ENCODE measurements at regions not wholly inside any gene's neighbourhood (a gene's known extent, or its start where the extent isn't known, plus 50 kb on each side); places are given as distances from the start of the nearest gene placed in this dataset.

DNA sequence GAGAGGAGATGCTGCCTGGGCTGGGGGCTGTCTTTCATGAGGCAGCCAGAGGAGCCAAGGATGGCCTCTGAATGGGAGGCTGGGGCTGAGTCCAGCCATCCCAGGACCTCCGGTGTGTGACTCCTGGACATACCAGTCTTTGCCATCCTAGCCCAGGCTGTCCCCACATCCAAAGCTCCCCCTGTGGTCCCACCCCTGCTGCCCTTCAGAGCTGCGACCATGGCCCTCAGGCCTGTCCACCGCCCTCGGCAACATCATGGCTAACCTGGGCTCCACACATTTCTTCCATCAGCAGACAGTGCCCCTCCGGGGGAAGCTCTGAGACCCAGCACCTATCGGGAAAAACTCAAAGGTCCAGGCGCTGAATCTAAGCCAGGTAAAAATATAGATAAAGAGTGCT is 324.4 kb downstream of the MN1 start:
- peaks cover 3% of the 10 kb centered on the region for H3K27me3 ChIP-seq
- no peak for DNase-seq (ENCODE audit: low read depth in 1 of 2, low spot score in 1 of 2)
- H3K4me1 ChIP-seq (ENCODE audit: low read depth): peaks cover 16% of the 10 kb centered on the region
- no peak overlapping the region for H3K27ac ChIP-seq
- TF ChIP-seq, protein P1, sequence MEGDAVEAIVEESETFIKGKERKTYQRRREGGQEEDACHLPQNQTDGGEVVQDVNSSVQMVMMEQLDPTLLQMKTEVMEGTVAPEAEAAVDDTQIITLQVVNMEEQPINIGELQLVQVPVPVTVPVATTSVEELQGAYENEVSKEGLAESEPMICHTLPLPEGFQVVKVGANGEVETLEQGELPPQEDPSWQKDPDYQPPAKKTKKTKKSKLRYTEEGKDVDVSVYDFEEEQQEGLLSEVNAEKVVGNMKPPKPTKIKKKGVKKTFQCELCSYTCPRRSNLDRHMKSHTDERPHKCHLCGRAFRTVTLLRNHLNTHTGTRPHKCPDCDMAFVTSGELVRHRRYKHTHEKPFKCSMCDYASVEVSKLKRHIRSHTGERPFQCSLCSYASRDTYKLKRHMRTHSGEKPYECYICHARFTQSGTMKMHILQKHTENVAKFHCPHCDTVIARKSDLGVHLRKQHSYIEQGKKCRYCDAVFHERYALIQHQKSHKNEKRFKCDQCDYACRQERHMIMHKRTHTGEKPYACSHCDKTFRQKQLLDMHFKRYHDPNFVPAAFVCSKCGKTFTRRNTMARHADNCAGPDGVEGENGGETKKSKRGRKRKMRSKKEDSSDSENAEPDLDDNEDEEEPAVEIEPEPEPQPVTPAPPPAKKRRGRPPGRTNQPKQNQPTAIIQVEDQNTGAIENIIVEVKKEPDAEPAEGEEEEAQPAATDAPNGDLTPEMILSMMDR (IDR thresholded peaks at IDR 0.05; ENCODE audit: low read depth, low read length): no peak
- H3K36me3 ChIP-seq: no peaks in the 10 kb centered on the region
- no peak overlapping the region for H3K4me3 ChIP-seq
- no peaks in the 10 kb centered on the region for H3K9me3 ChIP-seq (ENCODE audit: low read depth)

- H3K4me3 ChIP-seq: no peak overlapping the region
- no peak for DNase-seq (ENCODE audit: low read depth in 1 of 2, low spot score in 1 of 2)
- no peak overlapping the region for H3K27ac ChIP-seq
These were observed 321.1 kb downstream of the MN1 start for GRCh38 chr22:27480487-27480886.

DNA sequence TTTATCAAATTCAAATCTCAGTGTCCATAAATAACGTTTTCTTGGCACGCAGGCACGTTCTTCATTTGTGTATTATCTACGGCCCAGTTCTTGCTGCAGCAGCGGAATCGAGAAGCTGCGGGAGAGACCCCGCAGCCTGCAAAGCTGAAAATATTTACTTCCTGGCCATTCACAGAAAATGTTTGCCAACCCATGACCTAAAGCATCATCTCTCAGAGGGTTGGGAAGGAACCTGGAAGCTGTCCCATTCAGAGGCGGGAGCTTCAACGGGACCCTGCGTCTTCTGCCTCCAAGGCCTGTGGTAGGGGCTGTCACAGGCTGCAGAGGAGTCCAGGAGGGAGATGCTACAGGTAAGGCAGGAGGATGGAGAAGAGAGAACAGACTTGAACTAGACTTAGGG is 319.2 kb downstream of the MN1 start:
- DNase-seq (ENCODE audit: low read depth in 1 of 2, low spot score in 1 of 2): no peak
- Histone ChIP-seq H3K4me3 (no peak overlapping the region), H3K9me3 (ENCODE audit: low read depth) (no peaks in the 10 kb centered on the region), H3K4me1 (ENCODE audit: low read depth) (no peaks in the 10 kb centered on the region), H3K36me3 (no peaks in the 10 kb centered on the region), H3K27ac (no peak overlapping the region), H3K27me3 (no peaks in the 10 kb centered on the region)
- TF ChIP-seq, protein P1 (IDR thresholded peaks at IDR 0.05; ENCODE audit: low read depth, low read length): no peak

More at GRCh38 chr22:27480487-27480886, 321.1 kb downstream of the MN1 start:
- H3K27me3 ChIP-seq: peaks cover under 1% of the 10 kb centered on the region
- H3K36me3 ChIP-seq: no peaks in the 10 kb centered on the region
- peaks cover 7% of the 10 kb centered on the region for H3K4me1 ChIP-seq (ENCODE audit: low read depth)
- TF ChIP-seq, protein P1 (IDR thresholded peaks at IDR 0.05; ENCODE audit: low read depth, low read length): no peak
- no peaks in the 10 kb centered on the region for H3K9me3 ChIP-seq (ENCODE audit: low read depth)

- Histone ChIP-seq H3K4me1 (ENCODE audit: low read depth) (no peaks in the 10 kb centered on the region), H3K9me3 (ENCODE audit: low read depth) (no peaks in the 10 kb centered on the region), H3K36me3 (no peaks in the 10 kb centered on the region), H3K27me3 (no peaks in the 10 kb centered on the region), H3K4me3 (no peak overlapping the region), H3K27ac (no peak overlapping the region)
- no peak for DNase-seq (ENCODE audit: low read depth in 1 of 2, low spot score in 1 of 2)
- TF ChIP-seq, protein P1 (IDR thresholded peaks at IDR 0.05; ENCODE audit: low read depth, low read length): no peak
These were observed 318.3 kb downstream of the MN1 start for GRCh38 chr22:27483095-27483785.

- TF ChIP-seq, protein P1 (IDR thresholded peaks at IDR 0.05; ENCODE audit: low read depth, low read length): no peak
- Histone ChIP-seq H3K27ac (no peak overlapping the region), H3K4me1 (ENCODE audit: low read depth) (peaks cover 7% of the 10 kb centered on the region), H3K9me3 (ENCODE audit: low read depth) (no peaks in the 10 kb centered on the region), H3K27me3 (no peaks in the 10 kb centered on the region), H3K4me3 (no peak overlapping the region), H3K36me3 (no peaks in the 10 kb centered on the region)
- no peak for DNase-seq (ENCODE audit: low read depth in 1 of 2, low spot score in 1 of 2)
These were observed 315.7 kb downstream of the MN1 start for GRCh38 chr22:27485842-27486241.

All from cardiac muscle cell (in vitro differentiated cells and primary cell).